ENCODE measurements at regions not wholly inside any gene's neighbourhood (a gene's known extent, or its start where the extent isn't known, plus 50 kb on each side); places are given as distances from the start of the nearest gene placed in this dataset.
"Not testable (repeated sequence)": the region's sequence is repeated elsewhere in the genome, so short reads cannot be mapped to it uniquely, and the experiment has no call there.

DNA sequence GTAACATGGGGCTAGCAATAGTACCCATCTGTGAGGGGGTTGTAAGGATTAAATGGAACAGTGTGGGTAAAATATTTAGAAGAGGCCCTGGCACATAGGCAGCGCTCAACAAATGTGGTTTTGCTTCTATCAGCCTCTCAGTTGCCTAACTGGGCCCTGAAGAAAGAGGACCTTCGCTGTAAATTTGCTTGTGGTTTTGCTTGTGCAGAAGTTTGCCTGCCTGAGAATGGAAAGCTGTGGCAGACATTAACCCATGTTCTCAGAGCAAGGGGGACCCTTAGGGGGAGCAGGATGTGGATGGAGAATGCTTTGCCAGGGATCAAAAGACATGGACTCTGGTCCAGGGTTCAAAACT lies 160.1 kb downstream of the BRMS1L start:
- no peak for DNase-seq

DNA sequence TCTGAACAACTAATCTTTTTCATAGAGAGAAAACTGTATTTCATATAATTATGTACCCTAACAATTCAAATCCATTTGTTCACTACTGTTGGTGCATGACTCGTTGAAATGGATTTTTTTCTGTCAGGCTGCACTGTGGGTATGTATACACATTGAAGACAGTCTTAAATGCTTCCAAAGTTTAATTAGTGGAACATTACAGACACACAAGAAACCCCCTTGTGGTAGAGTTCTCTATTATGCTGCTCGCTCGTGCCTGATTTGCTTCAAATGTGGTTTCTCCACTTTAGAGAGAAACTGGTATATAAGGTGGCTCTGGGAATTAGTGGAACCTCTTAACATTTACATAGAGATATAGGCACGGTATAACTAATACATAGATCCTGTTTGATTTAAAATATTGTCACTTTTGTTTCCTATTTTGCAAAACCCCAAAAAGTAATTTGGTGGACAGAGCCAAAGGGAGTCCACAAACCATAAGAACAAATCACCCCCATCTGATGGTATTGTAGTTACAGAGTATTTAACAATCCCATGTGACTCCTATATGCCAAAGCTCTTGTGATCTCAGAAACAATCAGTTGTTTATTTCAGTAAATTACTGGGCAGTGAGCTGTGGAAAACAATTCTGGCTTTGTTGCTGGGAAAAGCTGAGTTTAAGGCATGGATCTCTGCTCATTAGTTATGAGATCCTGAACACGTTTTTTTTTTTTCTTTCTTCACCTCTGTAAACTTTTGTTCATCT lies 159.5 kb downstream of the BRMS1L start:
- no peak for DNase-seq

DNA sequence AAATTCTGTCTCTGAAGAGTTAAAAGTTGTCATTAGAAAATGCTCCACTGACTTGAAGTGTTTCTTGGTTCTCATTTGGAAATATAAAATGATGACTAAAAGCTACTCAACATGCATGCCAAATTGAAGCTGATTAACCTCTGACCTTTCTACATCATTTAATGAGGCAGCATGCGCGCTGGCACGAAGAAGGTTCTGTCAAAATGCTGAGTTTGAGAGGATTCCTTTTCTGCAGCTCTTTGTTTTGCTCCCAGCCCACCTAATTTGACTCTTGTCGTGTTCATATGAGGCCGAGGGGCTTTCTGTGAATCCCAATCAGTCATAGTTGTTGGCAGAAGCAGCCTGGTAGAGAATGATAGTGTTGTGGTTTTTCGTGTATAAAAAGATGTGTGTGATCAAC lies 153.4 kb downstream of the BRMS1L start:
- DNase-seq: no peak

DNA sequence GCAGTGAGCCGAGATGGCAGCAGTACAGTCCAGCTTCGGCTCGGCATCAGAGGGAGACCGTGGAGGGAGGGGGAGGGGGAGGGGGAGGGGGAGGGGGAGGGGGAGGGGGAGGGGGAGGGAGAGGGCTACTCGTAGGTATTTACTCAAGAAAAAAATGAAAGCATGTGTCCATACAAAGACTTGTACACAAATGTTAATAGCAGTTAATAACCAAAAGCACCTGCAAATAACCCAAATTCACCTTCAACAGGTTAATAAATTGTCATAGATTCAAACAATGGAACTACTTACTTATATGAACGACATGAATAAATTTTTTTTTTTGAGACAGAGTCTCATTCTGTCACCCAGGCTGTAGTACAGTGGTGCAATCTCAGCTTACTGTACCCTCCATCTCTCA lies 152.4 kb downstream of the BRMS1L start:
- DNase-seq: no peak

DNA sequence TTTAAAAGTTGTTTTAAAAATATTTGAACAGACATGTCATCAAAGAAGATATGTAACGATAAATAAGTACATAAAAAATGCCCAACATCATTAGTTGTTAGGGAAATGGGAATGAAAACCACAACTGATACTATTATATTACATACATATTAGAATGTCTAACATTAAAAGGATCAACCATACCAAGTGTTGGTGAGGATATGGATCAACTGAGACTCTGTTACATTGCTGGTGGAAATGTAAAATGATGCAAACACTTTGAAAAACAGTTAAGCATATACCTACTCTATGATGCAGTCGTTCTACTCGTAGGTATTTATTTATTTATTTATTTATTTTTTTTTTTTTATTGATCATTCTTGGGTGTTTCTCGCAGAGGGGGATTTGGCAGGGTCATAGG lies 149.7 kb downstream of the BRMS1L start:
- no peak for DNase-seq

DNA sequence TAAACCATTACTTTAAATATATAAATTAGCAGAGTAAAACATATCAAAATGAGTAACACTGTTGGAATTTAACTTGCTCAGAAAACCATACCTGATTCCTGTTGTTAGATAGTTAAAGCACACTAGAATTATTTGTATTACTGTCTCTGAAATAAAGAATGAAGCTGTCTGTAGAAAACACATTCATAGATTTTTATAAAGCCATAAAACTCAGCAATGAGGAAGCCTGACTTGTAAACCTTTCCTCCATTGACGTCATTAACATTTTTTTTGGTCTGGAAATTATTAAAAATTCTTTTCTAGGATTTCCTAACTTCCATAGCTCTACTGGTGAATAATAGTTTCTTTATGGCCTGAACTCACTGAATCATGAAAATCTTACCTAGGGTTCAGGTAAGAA lies 147.6 kb downstream of the BRMS1L start:
- DNase-seq: no peak

DNA sequence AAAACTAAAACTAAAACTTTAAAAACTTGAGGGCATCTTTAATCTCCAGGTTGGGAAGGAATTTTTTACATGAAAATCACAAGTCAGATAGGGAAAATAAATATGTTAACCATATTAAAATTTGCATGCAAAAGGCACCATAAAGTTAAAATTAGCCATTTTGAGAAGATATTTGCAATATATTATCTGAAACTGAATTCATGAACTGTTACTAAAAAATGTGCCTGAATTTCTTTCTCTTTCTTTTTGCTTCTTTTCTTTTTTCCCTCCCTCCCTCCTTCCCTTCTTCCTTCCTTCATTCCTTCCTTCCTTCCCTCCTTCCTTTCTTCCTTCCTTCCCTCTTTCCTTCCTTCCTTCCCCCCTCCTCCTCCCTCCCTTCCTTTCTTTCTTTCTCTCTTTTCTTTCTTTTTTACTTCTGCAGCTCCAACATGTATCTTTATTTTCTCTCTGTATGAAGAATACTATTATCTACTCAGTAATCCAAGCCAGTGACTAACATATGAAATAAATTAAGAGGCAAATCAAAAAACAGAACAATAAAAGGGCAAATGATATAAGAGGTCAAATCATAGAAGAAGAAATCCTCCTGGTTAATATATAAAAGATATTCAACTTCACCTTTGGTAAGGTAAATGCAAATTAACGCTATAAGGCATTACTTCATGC lies 146.0 kb downstream of the BRMS1L start:
- no peak for DNase-seq

DNA sequence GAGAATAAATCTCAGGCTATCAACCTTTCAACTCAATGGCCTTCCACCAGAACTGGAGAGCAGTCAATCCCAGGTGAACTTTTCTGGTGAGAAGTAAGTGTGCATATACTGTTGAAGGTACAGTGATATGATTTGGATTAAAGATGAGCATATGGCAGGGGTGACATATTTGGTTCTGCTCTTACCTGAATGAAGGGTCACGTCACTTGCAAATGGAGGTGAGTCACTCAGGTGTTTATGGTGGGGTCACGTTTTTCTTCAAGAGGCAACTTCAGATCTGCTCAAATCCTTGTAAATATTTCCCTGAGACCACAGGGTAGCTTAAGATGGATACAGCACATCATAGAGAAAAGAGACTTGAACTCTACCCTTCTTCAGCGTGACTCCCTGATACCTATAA lies 143.2 kb downstream of the BRMS1L start:
- DNase-seq: no peak

DNA sequence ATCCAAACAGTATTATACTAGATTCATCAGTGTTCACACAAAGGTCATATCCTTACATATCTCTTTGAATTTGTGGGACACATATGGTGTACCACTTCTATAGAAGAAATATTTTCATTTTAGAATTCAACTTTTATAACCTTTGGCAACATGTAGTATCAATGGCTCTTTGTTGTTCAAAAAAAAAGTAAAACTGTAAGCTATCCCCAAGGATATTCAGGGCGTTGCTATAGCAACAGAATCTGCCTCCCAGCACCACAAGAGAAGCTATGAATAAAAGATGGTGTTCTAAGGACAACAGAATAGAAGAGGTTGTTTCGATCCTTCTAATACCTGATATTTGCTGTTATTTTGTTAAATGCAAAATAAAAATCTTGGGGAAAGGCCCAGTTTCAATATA lies 139.3 kb downstream of the BRMS1L start:
- no peak for DNase-seq

DNA sequence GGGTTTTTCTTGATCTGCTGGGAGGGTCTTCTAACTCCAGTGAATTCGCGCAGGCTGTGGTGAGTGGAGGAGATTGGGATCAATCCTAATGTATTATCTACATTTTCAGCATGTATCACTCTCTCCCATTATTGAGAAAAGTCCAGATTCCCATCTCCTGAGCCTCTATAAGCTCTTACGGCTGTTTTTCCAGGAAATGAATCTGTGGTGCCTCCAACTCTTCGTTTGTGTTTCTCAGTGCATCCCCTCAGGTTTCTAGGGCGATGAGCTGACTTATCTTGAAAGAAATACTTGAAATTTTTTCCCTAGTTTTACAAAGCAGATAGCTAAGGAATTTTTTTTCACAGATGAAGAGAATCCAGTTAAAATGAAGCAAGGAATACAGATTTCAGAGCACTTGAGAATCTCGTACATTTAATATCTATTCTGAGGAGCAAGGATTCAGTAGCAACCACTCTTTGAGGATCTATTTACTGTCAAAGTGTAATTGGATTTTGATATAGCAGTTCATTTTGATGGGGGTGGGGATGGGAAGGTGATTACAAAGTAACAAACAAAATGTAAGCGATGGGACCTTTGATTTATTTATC lies 138.7 kb downstream of the BRMS1L start:
- DNase-seq: no peak

DNA sequence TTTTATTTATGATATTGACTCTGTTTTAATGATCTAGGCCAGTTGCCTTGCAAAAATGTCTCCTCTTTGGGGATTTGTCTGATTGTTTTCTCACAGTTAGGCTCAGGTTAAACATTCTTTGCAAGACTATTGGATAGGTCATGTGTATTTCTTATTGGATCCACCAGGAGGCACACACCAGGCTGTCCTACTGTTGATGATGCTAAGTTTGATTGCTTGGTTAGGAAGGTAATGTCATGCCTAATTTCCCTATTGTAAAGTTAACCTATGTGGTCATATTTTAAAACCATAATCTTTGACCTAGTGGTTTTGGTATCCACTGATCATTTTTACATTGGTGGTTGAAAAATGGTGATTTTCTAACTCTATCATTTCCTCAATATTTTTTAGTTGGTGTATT lies 137.1 kb downstream of the BRMS1L start:
- no peak for DNase-seq

DNA sequence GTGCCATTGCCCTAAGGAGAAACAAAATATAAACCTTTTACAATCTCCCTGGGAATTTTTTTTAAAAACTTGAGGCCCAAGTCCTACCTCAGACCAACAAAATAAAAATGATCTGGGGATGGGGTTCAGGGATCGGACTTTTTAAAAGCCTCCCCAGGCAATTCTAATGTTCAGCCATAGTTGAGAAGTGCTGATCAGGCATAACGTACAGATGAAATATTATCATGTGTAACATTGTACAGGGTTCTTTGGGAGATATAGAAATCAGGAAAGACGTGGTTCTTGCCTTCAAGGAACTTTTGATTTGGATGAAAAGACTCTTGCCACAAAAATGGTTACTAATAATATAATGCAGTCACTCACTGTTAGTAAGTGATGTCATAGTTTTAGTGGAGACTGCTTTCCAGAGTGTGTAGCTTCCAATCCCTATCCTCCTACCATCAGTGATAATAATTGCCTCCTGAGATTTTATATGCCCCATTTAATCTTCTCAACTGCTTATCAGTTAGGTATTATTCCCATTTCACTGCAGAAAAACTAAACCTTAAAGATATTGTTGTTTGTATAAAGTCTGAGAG lies 135.6 kb downstream of the BRMS1L start:
- no peak for DNase-seq

DNA sequence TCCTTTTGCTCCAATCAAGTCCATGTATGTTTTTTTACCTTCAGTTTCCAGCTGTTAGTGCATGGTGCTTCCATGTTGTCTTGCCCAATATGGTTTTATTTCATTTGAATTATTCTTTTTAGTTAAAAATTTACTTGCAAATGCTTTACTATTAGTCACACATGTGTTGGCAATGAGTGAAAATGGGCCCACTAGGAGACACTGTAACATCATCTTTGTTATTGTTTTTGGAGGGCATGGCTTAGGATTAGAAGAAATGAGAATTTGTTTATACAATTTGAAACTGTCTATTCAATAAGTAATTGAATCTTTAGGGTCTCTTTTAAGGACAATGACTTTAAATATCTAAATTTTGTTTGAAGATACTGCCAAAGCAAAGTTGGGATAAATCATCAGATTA lies 133.7 kb downstream of the BRMS1L start:
- no peak for DNase-seq

DNA sequence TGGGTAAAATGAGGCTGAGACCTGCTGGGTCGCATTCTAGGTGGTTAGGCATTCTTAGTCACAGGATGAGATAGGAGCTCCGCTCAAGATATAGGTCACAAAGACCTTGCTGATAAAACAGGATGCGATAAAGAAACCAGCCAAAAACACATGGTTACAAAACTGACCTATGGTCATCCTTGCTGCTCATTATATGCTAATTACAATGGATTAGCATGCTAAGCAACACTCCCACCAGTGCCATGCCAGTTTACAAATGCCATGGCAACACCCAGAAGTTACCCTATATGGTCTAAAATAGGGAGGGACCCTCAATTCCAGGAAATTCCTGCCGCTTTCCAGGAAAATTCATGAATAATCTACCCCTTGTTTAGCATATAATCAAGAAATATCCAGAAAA lies 132.4 kb downstream of the BRMS1L start:
- no peak for DNase-seq

DNA sequence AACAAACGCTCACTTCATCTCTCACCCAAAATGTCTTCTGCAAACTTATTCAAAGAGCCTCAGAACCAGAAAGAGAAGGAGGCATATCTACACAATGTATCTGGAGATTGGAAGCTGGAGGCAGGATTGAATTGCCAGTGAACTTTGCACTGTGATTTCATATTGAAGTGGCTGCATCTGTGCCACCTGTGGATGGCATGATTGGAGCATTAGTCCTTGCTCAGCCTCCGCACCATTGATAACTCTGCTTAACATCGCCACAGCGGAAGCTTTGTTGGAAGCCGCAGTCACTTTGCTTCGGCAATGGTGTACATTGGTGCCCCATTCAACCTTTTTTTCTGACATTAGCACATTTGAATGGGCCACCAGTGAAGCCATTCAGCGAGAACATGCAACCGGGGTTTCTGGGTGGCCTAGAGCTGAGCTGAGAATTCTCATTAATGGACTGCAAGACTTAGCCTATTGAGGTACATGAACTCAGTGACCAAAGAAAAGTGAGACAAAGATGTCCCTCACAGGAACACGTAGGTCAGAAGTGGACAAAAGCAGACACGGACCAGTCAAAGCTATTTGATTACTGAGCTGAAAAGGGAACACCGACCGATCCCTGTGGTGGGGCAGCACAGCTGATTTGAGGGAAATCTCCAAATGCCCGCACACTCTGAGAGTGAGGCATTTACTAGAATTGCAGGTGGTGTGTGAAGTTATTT lies 130.4 kb downstream of the BRMS1L start:
- no peak for DNase-seq

DNA sequence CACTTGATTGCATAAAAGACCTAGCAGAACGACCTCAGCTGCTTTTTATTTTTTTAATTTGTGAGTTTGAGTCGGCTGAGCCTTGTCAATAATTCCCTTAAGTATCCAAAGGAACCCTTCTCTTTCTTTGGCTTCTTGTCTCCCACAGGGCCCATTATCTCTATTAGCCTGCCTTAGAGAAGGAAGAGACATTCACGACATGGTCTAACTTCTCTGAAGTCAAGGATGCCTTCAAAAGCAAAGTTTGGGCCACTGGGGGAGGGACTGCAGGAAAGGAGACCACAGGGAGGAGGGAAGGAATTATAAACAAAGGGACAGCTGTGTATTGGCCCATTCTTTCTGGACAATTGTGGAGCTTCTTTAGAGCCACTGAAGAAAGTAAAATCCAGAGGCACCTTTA lies 126.4 kb downstream of the BRMS1L start:
- no peak for DNase-seq

DNA sequence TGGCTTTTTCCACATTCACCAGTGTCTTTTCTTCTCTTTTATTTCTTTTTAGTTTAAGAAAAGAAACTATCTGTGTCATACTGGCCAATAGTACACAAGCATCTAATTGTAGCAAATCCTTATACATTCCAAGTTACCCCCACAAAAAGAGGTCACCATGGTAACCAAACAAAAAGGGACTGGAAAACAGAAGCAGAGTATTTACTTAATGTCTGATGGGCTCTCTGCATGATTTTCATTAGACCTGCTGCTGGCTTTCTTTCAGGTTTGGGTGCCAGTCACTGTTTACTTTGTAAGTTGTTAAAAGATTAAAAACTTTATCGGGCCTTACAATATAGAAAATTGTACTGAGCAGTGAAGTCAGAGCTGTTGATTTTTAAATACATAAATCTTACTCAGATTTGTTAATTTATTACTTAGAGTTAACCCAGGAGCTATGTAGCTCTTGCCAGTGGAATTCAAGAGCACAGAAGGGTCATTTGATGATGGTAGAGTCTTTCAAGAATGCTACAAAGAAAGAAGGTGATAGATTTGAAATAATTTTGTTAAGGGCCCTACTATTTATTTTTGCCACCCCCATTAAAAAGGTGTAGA lies 123.9 kb downstream of the BRMS1L start:
- no peak for DNase-seq

DNA sequence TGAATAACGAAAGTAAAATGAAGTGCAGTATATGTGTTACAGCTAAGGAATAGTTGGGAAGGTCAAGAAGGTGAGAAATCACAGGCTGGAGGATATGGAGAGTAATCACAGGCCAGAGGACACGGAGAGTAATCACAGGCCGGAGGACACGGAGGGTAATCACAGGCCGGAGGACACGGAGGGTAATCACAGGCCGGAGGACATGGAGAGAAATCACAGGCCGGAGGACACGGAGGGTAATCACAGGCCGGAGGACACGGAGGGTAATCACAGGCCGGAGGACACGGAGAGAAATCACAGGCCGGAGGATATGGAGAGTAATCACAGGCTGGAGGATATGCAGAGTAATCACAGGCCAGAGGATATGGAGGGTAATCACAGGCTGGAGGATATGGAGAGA lies 121.8 kb downstream of the BRMS1L start:
- DNase-seq: not testable (repeated sequence)

DNA sequence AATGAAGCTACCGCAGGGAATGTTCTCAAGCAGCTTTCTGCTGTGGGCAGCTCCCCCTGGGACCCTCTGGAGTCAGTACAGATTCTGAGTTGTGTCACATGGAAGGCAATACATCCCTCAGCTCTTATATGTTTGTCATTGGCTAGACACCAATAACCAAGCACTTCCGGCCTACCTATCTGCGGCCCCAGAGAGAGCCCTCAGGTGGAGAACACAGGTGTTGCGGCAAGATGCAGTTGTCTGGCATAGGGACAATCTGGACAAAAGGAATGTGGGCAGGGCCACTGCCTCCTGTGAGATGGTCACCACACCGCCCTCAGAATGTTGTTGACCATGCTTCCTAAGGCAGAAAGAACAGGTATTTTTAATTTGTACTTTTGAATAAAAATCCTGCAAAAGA lies 118.7 kb downstream of the BRMS1L start:
- DNase-seq: no peak

DNA sequence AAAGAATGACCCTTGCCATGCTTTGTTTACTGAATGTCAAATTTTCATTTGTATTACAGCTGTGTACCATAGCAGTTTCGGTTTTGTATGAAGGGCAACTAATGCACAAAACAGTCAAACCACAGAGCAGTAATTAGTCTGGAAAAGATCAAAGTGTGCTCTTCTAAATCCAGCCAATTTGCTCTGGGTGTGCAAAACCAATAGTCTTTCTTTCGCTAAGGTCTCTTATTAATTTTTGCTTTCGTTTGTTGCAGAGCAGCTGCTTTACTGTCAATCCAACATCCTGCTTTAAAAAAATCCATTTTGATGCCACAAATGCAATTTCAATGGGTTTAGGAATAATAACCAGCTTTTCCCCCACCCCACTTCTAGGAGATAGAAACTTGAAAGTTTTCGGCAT lies 114.2 kb downstream of the BRMS1L start:
- DNase-seq: no peak

DNA sequence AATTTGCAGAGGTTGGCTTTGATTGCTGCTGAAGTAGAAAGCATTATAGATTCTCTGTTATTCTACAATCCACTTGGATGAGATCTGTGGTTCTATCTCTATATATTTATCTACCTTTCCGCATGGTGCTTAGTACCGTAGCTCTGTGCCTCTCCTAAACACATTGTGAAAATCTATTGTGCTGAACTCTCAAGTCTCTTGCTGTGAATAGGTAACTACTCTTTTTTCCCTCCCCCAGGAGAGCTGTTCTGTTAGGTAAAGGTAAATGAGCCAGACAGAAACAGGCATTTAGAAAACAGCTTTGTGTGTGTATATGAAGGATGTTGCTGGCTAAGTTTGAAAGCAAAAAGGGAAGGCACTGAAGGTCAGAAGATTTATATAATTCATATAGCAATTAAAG lies 112.6 kb downstream of the BRMS1L start:
- no peak for DNase-seq

DNA sequence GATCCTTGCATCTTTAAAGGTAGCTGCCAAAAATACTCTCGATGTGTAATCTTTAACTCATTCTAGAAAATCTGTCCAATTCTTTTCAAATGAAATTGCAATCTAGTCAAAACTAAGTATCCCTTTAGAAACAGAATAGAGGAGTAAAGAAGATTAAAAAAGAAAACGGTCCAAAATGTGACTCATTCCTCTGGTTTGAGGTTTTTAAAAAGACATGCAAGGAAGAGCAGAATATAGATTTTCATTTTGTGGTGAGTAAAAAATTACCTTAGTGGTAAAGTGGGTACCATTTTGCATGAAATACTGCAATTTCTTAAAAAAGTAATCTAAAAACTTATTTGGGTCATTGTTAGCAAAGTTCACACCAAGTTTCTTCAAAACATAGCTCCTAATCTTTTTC lies 108.4 kb downstream of the BRMS1L start:
- no peak for DNase-seq

DNA sequence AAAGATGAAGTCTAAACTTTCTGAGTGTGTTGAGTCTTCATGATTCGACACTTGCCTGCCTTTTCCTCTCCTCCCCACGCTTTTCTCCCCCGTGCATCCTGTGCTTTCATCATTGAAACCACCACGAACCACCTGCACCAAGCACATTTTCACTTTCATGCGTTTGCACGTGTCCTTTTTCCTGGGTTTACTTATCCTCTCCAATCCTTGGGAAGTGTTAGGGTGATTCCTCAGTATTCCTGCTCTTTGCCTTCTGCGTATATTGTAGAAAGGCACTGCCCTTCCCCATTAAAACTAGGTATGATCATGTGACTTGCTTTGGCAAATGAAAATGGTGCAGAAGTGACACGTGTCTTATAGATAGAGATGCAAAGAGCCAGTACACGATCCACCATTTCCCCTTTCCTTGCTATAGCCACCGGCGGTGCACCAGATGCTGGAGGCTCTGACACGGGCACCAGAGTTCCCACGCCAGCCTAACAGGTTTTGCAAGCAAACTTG lies 106.6 kb downstream of the BRMS1L start:
- no peak for DNase-seq
